ENCODE measurements at regions not wholly inside any gene's neighbourhood (a gene's known extent, or its start where the extent isn't known, plus 50 kb on each side); places are given as distances from the start of the nearest gene placed in this dataset.

DNA sequence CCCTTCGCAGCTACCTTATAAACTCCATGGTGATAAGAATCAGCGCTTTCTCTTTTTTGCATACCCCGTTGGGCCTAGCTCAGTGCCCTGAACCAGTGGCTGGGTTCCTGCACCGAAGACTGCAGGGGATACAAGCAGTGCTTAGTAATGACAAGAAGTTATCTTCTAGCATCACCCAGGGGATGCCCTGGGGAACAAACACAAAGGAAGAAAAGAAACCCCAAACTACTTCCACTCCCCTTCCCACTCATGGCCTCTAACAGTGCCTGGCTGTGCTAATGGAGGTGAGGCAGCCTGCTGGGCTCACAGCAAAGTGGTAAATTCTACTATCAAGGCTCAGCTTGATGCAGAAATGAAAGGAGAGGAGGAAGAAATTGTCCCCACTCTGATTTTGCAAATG lies 314.7 kb downstream of the TXNL1 start:
- TF ChIP-seq FOXP2 (optimal IDR thresholded peaks at IDR 0.05; ENCODE audit: borderline replicate concordance, extremely low read depth, extremely low read length, insufficient read depth) (no peak), POLR2AphosphoS5 (IDR thresholded peaks at IDR 0.05; ENCODE audit: low read depth, low read length) (no peak), TAF1 (IDR thresholded peaks at IDR 0.05; ENCODE audit: borderline replicate concordance, insufficient read depth, low read length) (no peak), SIN3A (IDR thresholded peaks at IDR 0.05; ENCODE audit: borderline replicate concordance, insufficient read depth, low read length) (no peak)
- TF ChIP-seq, protein P1, sequence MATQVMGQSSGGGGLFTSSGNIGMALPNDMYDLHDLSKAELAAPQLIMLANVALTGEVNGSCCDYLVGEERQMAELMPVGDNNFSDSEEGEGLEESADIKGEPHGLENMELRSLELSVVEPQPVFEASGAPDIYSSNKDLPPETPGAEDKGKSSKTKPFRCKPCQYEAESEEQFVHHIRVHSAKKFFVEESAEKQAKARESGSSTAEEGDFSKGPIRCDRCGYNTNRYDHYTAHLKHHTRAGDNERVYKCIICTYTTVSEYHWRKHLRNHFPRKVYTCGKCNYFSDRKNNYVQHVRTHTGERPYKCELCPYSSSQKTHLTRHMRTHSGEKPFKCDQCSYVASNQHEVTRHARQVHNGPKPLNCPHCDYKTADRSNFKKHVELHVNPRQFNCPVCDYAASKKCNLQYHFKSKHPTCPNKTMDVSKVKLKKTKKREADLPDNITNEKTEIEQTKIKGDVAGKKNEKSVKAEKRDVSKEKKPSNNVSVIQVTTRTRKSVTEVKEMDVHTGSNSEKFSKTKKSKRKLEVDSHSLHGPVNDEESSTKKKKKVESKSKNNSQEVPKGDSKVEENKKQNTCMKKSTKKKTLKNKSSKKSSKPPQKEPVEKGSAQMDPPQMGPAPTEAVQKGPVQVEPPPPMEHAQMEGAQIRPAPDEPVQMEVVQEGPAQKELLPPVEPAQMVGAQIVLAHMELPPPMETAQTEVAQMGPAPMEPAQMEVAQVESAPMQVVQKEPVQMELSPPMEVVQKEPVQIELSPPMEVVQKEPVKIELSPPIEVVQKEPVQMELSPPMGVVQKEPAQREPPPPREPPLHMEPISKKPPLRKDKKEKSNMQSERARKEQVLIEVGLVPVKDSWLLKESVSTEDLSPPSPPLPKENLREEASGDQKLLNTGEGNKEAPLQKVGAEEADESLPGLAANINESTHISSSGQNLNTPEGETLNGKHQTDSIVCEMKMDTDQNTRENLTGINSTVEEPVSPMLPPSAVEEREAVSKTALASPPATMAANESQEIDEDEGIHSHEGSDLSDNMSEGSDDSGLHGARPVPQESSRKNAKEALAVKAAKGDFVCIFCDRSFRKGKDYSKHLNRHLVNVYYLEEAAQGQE (IDR thresholded peaks at IDR 0.05; ENCODE audit: insufficient read depth in 1 of 2, low read depth in 2 of 2, low read length in 2 of 2), result no peak

DNA sequence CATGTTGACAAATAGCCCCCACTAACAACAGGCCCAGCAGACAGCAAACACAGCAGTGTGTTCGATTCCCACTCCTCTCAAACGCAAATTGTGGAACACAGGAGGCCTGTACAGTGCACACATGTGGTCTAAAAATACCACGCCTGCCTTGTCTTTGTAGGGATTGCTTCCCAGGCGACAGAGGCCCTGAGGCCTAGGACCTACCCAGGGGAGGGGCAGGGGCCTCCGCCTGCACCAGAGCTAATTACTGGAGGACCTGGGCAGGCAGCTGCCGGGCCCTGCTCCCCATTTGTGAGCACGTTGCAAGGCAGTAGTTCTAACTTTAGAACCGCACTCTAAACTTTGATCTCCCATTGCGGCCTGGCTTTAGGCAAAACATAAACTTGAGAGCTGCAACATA lies 316.0 kb downstream of the TXNL1 start:
- TF ChIP-seq TAF1 (IDR thresholded peaks at IDR 0.05; ENCODE audit: borderline replicate concordance, insufficient read depth, low read length) (no peak), FOXP2 (optimal IDR thresholded peaks at IDR 0.05; ENCODE audit: borderline replicate concordance, extremely low read depth, extremely low read length, insufficient read depth) (no peak), POLR2AphosphoS5 (IDR thresholded peaks at IDR 0.05; ENCODE audit: low read depth, low read length) (no peak), SIN3A (IDR thresholded peaks at IDR 0.05; ENCODE audit: borderline replicate concordance, insufficient read depth, low read length) (no peak)
- TF ChIP-seq, protein P1 (IDR thresholded peaks at IDR 0.05; ENCODE audit: insufficient read depth in 1 of 2, low read depth in 2 of 2, low read length in 2 of 2), result no peak

DNA sequence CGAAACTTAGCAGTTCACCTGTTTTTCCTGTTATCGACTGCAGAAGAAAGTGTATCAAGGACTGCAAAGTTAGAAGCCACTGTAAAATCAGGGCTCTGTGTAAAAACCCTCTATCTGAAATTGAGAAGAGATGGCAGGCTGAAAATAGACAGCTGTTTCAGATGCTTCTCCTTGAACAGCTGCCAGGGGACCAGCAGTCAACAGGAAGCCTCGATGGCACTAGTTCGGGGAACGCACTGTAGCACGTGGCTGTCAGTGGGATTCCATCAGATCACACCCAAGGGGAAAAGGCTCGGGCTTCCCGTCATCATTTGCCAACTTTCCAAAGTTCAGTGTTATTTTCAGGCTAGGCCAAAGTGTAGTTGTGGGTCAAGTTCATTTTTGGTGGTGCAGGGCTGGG lies 316.9 kb downstream of the TXNL1 start:
- TF ChIP-seq TAF1 (IDR thresholded peaks at IDR 0.05; ENCODE audit: borderline replicate concordance, insufficient read depth, low read length) (no peak), POLR2AphosphoS5 (IDR thresholded peaks at IDR 0.05; ENCODE audit: low read depth, low read length) (no peak)
- TF ChIP-seq, protein P1 (IDR thresholded peaks at IDR 0.05; ENCODE audit: insufficient read depth in 1 of 2, low read depth in 2 of 2, low read length in 2 of 2), result no peak

DNA sequence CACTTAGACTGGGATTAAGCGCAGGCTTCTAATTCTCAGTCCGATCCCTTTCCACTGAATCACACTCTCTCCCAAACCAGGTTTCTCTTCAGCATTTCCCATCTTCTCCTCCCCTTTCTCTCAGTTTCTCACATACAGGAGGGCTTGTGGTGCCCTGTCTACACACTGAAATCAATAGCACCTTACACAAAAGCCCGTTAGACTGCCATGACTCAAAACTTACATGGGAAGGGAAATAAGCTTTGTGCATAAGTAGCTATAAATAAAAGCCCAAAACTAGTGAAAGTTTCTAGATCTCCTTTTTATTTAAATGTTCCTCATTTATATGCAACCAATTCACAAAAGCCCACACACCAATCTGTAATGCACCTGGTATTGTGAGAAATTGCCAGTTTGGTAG lies 318.4 kb downstream of the TXNL1 start:
- TF ChIP-seq, protein P1 (IDR thresholded peaks at IDR 0.05; ENCODE audit: insufficient read depth in 1 of 2, low read depth in 2 of 2, low read length in 2 of 2), result no peak
- TF ChIP-seq TAF1 (IDR thresholded peaks at IDR 0.05; ENCODE audit: borderline replicate concordance, insufficient read depth, low read length) (no peak), SIN3A (IDR thresholded peaks at IDR 0.05; ENCODE audit: borderline replicate concordance, insufficient read depth, low read length) (no peak), POLR2AphosphoS5 (IDR thresholded peaks at IDR 0.05; ENCODE audit: low read depth, low read length) (no peak), FOXP2 (optimal IDR thresholded peaks at IDR 0.05; ENCODE audit: borderline replicate concordance, extremely low read depth, extremely low read length, insufficient read depth) (no peak)

DNA sequence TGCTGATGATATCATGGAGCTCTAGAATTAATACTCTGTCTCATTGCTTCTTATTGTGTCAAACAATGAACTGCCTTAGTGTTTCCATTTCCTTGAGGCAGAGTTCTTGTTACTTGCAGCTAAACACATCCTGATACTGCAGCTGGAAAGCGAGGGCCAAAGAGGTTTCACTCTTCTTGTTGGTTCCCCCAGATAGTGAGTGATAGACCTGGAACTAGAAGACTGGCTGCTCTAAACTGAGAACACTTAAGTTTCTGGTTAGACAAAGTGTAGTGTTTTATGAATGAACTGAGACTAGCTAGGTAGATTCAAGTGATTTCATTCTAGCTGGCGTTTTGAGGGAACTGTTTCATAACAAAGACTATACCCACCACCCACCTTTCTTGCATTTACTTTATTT lies 321.7 kb downstream of the TXNL1 start:
- TF ChIP-seq FOXP2 (optimal IDR thresholded peaks at IDR 0.05; ENCODE audit: borderline replicate concordance, extremely low read depth, extremely low read length, insufficient read depth) (no peak), TAF1 (IDR thresholded peaks at IDR 0.05; ENCODE audit: borderline replicate concordance, insufficient read depth, low read length) (no peak), POLR2AphosphoS5 (IDR thresholded peaks at IDR 0.05; ENCODE audit: low read depth, low read length) (no peak), SIN3A (IDR thresholded peaks at IDR 0.05; ENCODE audit: borderline replicate concordance, insufficient read depth, low read length) (no peak)
- TF ChIP-seq, protein P1 (IDR thresholded peaks at IDR 0.05; ENCODE audit: insufficient read depth in 1 of 2, low read depth in 2 of 2, low read length in 2 of 2), result no peak

All from PFSK-1 (cell line).